ENCODE measurements at regions not wholly inside any gene's neighbourhood (a gene's known extent, or its start where the extent isn't known, plus 50 kb on each side); places are given as distances from the start of the nearest gene placed in this dataset.

DNA sequence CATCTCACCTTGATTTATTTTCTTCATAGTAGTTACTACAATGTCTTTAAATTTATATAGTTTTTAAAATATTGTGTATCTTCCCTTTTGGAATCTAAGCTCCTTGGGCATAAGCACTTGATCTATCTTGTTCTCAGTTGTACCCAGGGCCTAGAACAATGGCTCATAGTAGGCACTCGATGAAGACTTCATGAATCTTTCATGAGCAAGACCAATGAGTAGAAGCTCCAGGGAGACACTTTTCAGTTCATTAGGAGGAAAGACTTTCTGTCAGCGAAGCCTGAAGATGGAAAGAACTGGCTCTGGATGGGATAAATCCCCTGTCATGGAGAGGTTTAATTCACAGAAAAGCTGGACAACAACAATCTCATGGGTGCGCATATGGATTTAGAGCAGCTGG, 140.2 kb upstream of the CRY1 start:
- Histone ChIP-seq H3K27me3 (ENCODE audit: control insufficient read depth in 3 of 3, insufficient read depth in 3 of 3, low read length in 2 of 3) (peaks cover 0 to 5% (median 0%) of the 10 kb centered on the region in 3 donors), H3K9ac (ENCODE audit: insufficient read depth in 1 of 2, low read length in 2 of 2) (no peak overlapping the region), H3K4me1 (ENCODE audit: control insufficient read depth in 5 of 5, insufficient read depth in 5 of 5, low read length in 5 of 5) (peaks cover 0 to 5% (median 0%) of the 10 kb centered on the region in 5 donors), H3K9me3 (ENCODE audit: control insufficient read depth in 4 of 4, insufficient read depth in 3 of 4, low read length in 3 of 4) (peaks cover 0 to 1% (median 0%) of the 10 kb centered on the region in 4 donors), H3K4me3 (no peak overlapping the region), H3K27ac (ENCODE audit: low read depth in 1 of 2, low read length in 1 of 2) (no peak overlapping the region), H3K36me3 (ENCODE audit: control insufficient read depth in 4 of 4, insufficient read depth in 4 of 4, low read length in 4 of 4) (no peaks in the 10 kb centered on the region)
- ATAC-seq (ENCODE audit: insufficient read depth, low FRiP score): no peak
- 90 to 95% methylated on average over 3 of the region's 3 CpGs for WGBS, 2 donors
- TF ChIP-seq, protein P1, sequence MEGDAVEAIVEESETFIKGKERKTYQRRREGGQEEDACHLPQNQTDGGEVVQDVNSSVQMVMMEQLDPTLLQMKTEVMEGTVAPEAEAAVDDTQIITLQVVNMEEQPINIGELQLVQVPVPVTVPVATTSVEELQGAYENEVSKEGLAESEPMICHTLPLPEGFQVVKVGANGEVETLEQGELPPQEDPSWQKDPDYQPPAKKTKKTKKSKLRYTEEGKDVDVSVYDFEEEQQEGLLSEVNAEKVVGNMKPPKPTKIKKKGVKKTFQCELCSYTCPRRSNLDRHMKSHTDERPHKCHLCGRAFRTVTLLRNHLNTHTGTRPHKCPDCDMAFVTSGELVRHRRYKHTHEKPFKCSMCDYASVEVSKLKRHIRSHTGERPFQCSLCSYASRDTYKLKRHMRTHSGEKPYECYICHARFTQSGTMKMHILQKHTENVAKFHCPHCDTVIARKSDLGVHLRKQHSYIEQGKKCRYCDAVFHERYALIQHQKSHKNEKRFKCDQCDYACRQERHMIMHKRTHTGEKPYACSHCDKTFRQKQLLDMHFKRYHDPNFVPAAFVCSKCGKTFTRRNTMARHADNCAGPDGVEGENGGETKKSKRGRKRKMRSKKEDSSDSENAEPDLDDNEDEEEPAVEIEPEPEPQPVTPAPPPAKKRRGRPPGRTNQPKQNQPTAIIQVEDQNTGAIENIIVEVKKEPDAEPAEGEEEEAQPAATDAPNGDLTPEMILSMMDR (IDR thresholded peaks at IDR 0.05; ENCODE audit: control extremely low read depth, extremely low read depth): no peak
- no peak for DNase-seq

DNA sequence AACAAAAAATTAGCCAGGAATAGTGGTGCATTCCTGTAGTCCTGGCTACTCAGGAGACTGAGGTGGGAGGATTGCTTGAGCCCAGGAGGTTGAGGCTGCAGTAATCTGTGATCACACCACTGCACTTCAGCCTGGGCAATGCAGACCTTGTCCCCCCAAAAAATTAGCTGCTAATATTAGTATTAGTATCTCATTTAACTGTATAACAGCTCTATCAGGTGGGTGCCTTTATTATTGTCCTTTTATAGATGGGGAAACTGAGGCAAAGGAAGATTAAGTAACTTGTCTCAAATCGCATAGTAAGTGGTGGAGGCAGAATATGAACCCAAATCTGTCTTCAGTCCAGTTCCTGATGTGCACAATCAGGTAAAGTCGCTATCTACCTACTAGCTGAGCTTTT, 142.3 kb upstream of the CRY1 start:
- Histone ChIP-seq H3K36me3 (ENCODE audit: control insufficient read depth in 4 of 4, insufficient read depth in 4 of 4, low read length in 4 of 4) (no peaks in the 10 kb centered on the region), H3K9me3 (ENCODE audit: control insufficient read depth in 4 of 4, insufficient read depth in 3 of 4, low read length in 3 of 4) (peaks cover 0 to 4% (median 0%) of the 10 kb centered on the region in 4 donors), H3K4me3 (no peak overlapping the region), H3K27me3 (ENCODE audit: control insufficient read depth in 3 of 3, insufficient read depth in 3 of 3, low read length in 2 of 3) (peaks cover 0 to 5% (median 0%) of the 10 kb centered on the region in 3 donors), H3K27ac (ENCODE audit: low read depth in 1 of 2, low read length in 1 of 2) (no peak overlapping the region), H3K4me1 (ENCODE audit: control insufficient read depth in 5 of 5, insufficient read depth in 5 of 5, low read length in 5 of 5) (peaks cover 0 to 5% (median 0%) of the 10 kb centered on the region in 5 donors), H3K9ac (ENCODE audit: insufficient read depth in 1 of 2, low read length in 2 of 2) (no peak overlapping the region)
- WGBS, 2 donors: 92% methylated on average over 2 of the region's 2 CpGs
- DNase-seq (no peak), ATAC-seq (ENCODE audit: insufficient read depth, low FRiP score) (no peak)
- TF ChIP-seq, protein P1 (IDR thresholded peaks at IDR 0.05; ENCODE audit: control extremely low read depth, extremely low read depth): no peak

DNA sequence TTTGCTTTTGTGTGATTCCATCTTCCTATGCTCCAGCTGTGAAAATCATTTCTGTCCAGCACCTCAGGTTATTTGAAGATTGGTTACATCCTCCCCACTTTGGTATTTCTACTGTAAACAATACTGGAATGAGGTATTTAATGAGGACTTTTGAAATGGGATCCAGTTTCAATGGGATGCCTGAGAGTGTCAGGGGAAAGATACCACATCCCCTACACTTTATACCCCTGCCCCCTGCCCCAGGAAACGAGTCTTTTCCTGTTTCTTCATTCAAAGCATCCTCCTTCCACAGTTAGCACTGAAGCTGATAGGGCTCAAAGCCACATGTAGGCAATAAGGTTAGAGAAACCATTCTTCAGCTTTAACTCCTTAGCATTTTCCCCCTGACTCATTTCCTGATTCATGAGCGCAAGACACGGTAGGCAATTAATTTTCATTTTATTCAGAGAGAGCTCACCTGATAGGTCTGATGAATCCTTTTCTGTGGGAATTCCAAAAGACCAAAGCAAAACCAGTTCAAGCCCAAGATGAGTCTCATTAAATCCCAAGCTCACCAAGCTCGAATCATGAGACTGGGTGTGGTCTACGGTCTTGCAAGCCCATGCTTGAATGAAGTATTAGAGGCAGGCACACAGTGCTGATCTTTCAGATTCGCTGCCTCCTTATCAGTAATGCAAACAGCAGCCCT, 143.6 kb upstream of the CRY1 start:
- Histone ChIP-seq H3K4me1 (ENCODE audit: control insufficient read depth in 5 of 5, insufficient read depth in 5 of 5, low read length in 5 of 5) (peaks cover 0 to 5% (median 0%) of the 10 kb centered on the region in 5 donors), H3K27me3 (ENCODE audit: control insufficient read depth in 3 of 3, insufficient read depth in 3 of 3, low read length in 2 of 3) (peaks cover 0 to 5% (median 0%) of the 10 kb centered on the region in 3 donors), H3K9me3 (ENCODE audit: control insufficient read depth in 4 of 4, insufficient read depth in 3 of 4, low read length in 3 of 4) (peaks cover 0 to 5% (median 0%) of the 10 kb centered on the region in 4 donors), H3K4me3 (no peak overlapping the region), H3K27ac (ENCODE audit: low read depth in 1 of 2, low read length in 1 of 2) (no peak overlapping the region), H3K36me3 (ENCODE audit: control insufficient read depth in 4 of 4, insufficient read depth in 4 of 4, low read length in 4 of 4) (no peaks in the 10 kb centered on the region), H3K9ac (ENCODE audit: insufficient read depth in 1 of 2, low read length in 2 of 2) (no peak overlapping the region)
- WGBS, 2 donors: 19 to 35% methylated on average over 6 of the region's 6 CpGs
- TF ChIP-seq, protein P1 (IDR thresholded peaks at IDR 0.05; ENCODE audit: control extremely low read depth, extremely low read depth): no peak
- DNase-seq: peak in 1 of 3 donors; percentile 11
- no peak for ATAC-seq (ENCODE audit: insufficient read depth, low FRiP score)

All from lung (tissue), 11 donors.